ENCODE measurements at regions not wholly inside any gene's neighbourhood (a gene's known extent, or its start where the extent isn't known, plus 50 kb on each side); places are given as distances from the start of the nearest gene placed in this dataset.

- DNase-seq (ENCODE audit: low spot score), result no peak
These were observed 439.3 kb downstream of the RPS24 start for GRCh38 chr10:78473006-78473405.

GRCh38 chr10:78474743-78475142 lies 441.1 kb downstream of the RPS24 start:
- no peak overlapping the region for H3K27ac ChIP-seq
- no peak for DNase-seq (ENCODE audit: low spot score)
- no peak for TF ChIP-seq CTCF (IDR thresholded peaks at IDR 0.05)

More at GRCh38 chr10:78473006-78473405, 439.3 kb downstream of the RPS24 start:
- no peak for TF ChIP-seq CTCF (IDR thresholded peaks at IDR 0.05)
- H3K27ac ChIP-seq, result no peak overlapping the region
- no peak overlapping the region for H3K4me3 ChIP-seq

GRCh38 chr10:78475437-78475836 lies 441.8 kb downstream of the RPS24 start:
- no peak for TF ChIP-seq CTCF (IDR thresholded peaks at IDR 0.05)
- no peak overlapping the region for H3K4me3 ChIP-seq
- H3K27ac ChIP-seq, result no peak overlapping the region
- no peak for DNase-seq (ENCODE audit: low spot score)

More at GRCh38 chr10:78474743-78475142, 441.1 kb downstream of the RPS24 start:
- H3K4me3 ChIP-seq, result no peak overlapping the region

- no peak overlapping the region for H3K27ac ChIP-seq
- H3K4me3 ChIP-seq, result no peak overlapping the region
- DNase-seq (ENCODE audit: low spot score), result no peak
- no peak for TF ChIP-seq CTCF (IDR thresholded peaks at IDR 0.05)
These were observed 442.5 kb downstream of the RPS24 start for GRCh38 chr10:78476156-78476555.

- H3K27ac ChIP-seq, result no peak overlapping the region
These were observed 443.2 kb downstream of the RPS24 start for GRCh38 chr10:78476844-78477243.

GRCh38 chr10:78478919-78479318 lies 445.3 kb downstream of the RPS24 start:
- no peak for TF ChIP-seq CTCF (IDR thresholded peaks at IDR 0.05)
- Histone ChIP-seq H3K4me3 (no peak overlapping the region), H3K27ac (no peak overlapping the region)
- DNase-seq (ENCODE audit: low spot score), result no peak

More at GRCh38 chr10:78476844-78477243, 443.2 kb downstream of the RPS24 start:
- DNase-seq (ENCODE audit: low spot score), result no peak
- H3K4me3 ChIP-seq, result no peak overlapping the region
- no peak for TF ChIP-seq CTCF (IDR thresholded peaks at IDR 0.05)

GRCh38 chr10:78479467-78479866 lies 445.8 kb downstream of the RPS24 start:
- DNase-seq (ENCODE audit: low spot score), result no peak
- TF ChIP-seq CTCF (IDR thresholded peaks at IDR 0.05), result no peak
- Histone ChIP-seq H3K27ac (no peak overlapping the region), H3K4me3 (no peak overlapping the region)

All from coronary artery (tissue), 2 donors.